PC-9 (cell line): ENCODE measurements at regions not wholly inside any gene's neighbourhood (a gene's known extent, or its start where the extent isn't known, plus 50 kb on each side); places are given as distances from the start of the nearest gene placed in this dataset.

Experiments
- BruUV-seq: library from RNA; stranded (reverse); fragments of 400-500 nt; replicated peaks from 2 replicates; lab custom pipeline; 2021; lab: Mats Ljungman, UMichigan
- CTCF ChIA-PET: fragments of 300-600 bp; sonication (Branson Sonifier 250); formaldehyde crosslinking; loops from one replicate; lab custom pipeline; 2022; ENCODE audit warnings: antibody characterized with exemption; lab: Charles Lee
- POLR2A ChIA-PET: fragments of 300-600 bp; sonication (Branson Sonifier 250); formaldehyde crosslinking; loops from one replicate; lab custom pipeline; 2022; ENCODE audit warnings: antibody characterized with exemption; ENCODE audit not compliant: unreplicated experiment; lab: Charles Lee
- DNase-seq, 2 experiments: peaks; one replicate each; pipeline versions ENCODE4 v3.0.0 to v3.0.0-alpha.2; 2015 to 2022; ENCODE audit warnings: mixed read lengths in 1 of 2
- H2AFZ ChIP-seq: fragments of 200-600 bp; sonication (generic); 2 replicates; pipeline ENCODE4 v1.8.1; 2017; ENCODE audit warnings: antibody characterized with exemption
- H3F3A ChIP-seq: fragments of 200-600 bp; sonication (generic); 2 replicates; pipeline ENCODE4 v1.8.1; 2017; ENCODE audit warnings: antibody characterized with exemption, mild to moderate bottlenecking, low read depth; ENCODE audit not compliant: insufficient read depth
- H3K27ac ChIP-seq: fragments of 200-600 bp; sonication (generic); 2 replicates; pipeline ENCODE4 v1.6.1; 2016; ENCODE audit warnings: mixed run types
- H3K27me3 ChIP-seq: fragments of 200-600 bp; sonication (generic); 2 replicates; pipeline ENCODE4 v1.6.1; 2016; ENCODE audit warnings: low read depth, mixed run types; ENCODE audit not compliant: insufficient read depth
- H3K36me3 ChIP-seq: fragments of 200-600 bp; sonication (generic); 2 replicates; pipeline ENCODE4 v1.6.1; 2016; ENCODE audit warnings: low read depth, mixed run types
- H3K4me1 ChIP-seq: fragments of 200-600 bp; sonication (generic); replicated peaks from 2 replicates; pipeline ENCODE4 v1.6.1; 2016; ENCODE audit warnings: mixed run types; ENCODE audit not compliant: insufficient read depth
- H3K4me2 ChIP-seq: fragments of 200-600 bp; sonication (generic); 2 replicates; pipeline ENCODE4 v1.6.1; 2017; ENCODE audit warnings: mixed run types
- H3K4me3 ChIP-seq: fragments of 200-600 bp; sonication (generic); 2 replicates; pipeline ENCODE4 v1.6.1; 2016; ENCODE audit warnings: mixed run types
- H3K79me2 ChIP-seq: fragments of 200-600 bp; sonication (generic); 2 replicates; pipeline ENCODE4 v1.6.1; 2017; ENCODE audit warnings: low read depth, mixed run types
- H3K9me2 ChIP-seq: fragments of 200-600 bp; sonication (generic); 2 replicates; pipeline ENCODE4 v1.8.1; 2017; ENCODE audit warnings: mild to moderate bottlenecking; ENCODE audit not compliant: insufficient read depth
- H3K9me3 ChIP-seq: fragments of 200-600 bp; sonication (generic); 2 replicates; pipeline ENCODE4 v1.8.1; 2016; ENCODE audit warnings: low read depth; ENCODE audit not compliant: insufficient read depth
- H4K20me1 ChIP-seq: fragments of 200-600 bp; sonication (generic); 2 replicates; pipeline ENCODE4 v1.8.1; 2017; ENCODE audit not compliant: insufficient read depth
- CTCF ChIP-seq: fragments of 200-600 bp; sonication (generic); conservative IDR thresholded peaks from 2 replicates; pipeline ENCODE4 v1.6.1; 2017; ENCODE audit warnings: mixed run types, antibody characterized with exemption, mild to moderate bottlenecking, moderate library complexity
- EZH2 ChIP-seq: fragments of 200-600 bp; sonication (generic); IDR thresholded peaks from 2 replicates; pipeline ENCODE4 v1.8.0; 2017; ENCODE audit warnings: antibody characterized with exemption, low read depth
- intact Hi-C: fragments of 100-400 bp; cut with micrococcal nuclease; formaldehyde crosslinking; loops from one replicate; pipeline ENCODE4 v1.10.0; 2022; ENCODE audit not compliant: unreplicated experiment

- no peak overlapping the region for H2AFZ ChIP-seq
- H3K79me2 ChIP-seq, result no peaks in the 10 kb centered on the region
- H3K9me2 ChIP-seq, result no peaks in the 10 kb centered on the region
- H3K27ac ChIP-seq, result no peak overlapping the region
- intact Hi-C loops, result no loop called here
- H4K20me1 ChIP-seq, result no peaks in the 10 kb centered on the region
- BruUV-seq, result no TSS peak
- H3K4me3 ChIP-seq, result no peak overlapping the region
- POLR2A ChIA-PET, result no interaction called here
- DNase-seq, result no peak
- no peaks in the 10 kb centered on the region for H3K9me3 ChIP-seq
- CTCF ChIA-PET, result no interaction called here
- no peaks in the 10 kb centered on the region for H3K4me1 ChIP-seq
- TF ChIP-seq CTCF (no peak), EZH2 (no peak)
- no peaks in the 10 kb centered on the region for H3K36me3 ChIP-seq
- peaks cover 86% of the 10 kb centered on the region for H3K27me3 ChIP-seq
- no peak overlapping the region for H3K4me2 ChIP-seq
- H3F3A ChIP-seq, result no peaks in the 10 kb centered on the region
Measured at GRCh38 chr19:29384656-29385055, 141.1 kb upstream of the VSTM2B start.

- Histone ChIP-seq H3K27me3 (peaks cover 79% of the 10 kb centered on the region), H3K4me3 (no peak overlapping the region), H4K20me1 (no peaks in the 10 kb centered on the region), H3K27ac (no peak overlapping the region), H3K36me3 (no peaks in the 10 kb centered on the region), H3K4me2 (no peak overlapping the region), H3F3A (no peaks in the 10 kb centered on the region), H3K4me1 (no peaks in the 10 kb centered on the region), H3K9me2 (no peaks in the 10 kb centered on the region), H2AFZ (no peak overlapping the region), H3K79me2 (no peaks in the 10 kb centered on the region), H3K9me3 (no peaks in the 10 kb centered on the region)
- BruUV-seq, result no TSS peak
- POLR2A ChIA-PET, result no interaction called here
- TF ChIP-seq CTCF (no peak), EZH2 (no peak)
- CTCF ChIA-PET, result no interaction called here
- DNase-seq, result no peak
- intact Hi-C loops, result no loop called here
Measured at GRCh38 chr19:29385191-29385795, 140.5 kb upstream of the VSTM2B start.

- Histone ChIP-seq H2AFZ (no peak overlapping the region), H3K4me1 (no peaks in the 10 kb centered on the region), H3K36me3 (no peaks in the 10 kb centered on the region), H3F3A (no peaks in the 10 kb centered on the region), H3K9me2 (no peaks in the 10 kb centered on the region), H3K27ac (no peak overlapping the region), H3K79me2 (no peaks in the 10 kb centered on the region), H3K9me3 (no peaks in the 10 kb centered on the region), H4K20me1 (no peaks in the 10 kb centered on the region), H3K4me3 (no peak overlapping the region), H3K4me2 (no peak overlapping the region), H3K27me3 (peaks cover 64% of the 10 kb centered on the region)
- ChIA-PET POLR2A (no interaction called here), CTCF (no interaction called here)
- no TSS peak for BruUV-seq
- TF ChIP-seq EZH2, result no peak
- no peak for TF ChIP-seq CTCF
- intact Hi-C loops, result no loop called here
- no peak for DNase-seq
Measured at GRCh38 chr19:29386970-29387369, 138.8 kb upstream of the VSTM2B start.
